ENCODE measurements at regions not wholly inside any gene's neighbourhood (a gene's known extent, or its start where the extent isn't known, plus 50 kb on each side); places are given as distances from the start of the nearest gene placed in this dataset.

DNA sequence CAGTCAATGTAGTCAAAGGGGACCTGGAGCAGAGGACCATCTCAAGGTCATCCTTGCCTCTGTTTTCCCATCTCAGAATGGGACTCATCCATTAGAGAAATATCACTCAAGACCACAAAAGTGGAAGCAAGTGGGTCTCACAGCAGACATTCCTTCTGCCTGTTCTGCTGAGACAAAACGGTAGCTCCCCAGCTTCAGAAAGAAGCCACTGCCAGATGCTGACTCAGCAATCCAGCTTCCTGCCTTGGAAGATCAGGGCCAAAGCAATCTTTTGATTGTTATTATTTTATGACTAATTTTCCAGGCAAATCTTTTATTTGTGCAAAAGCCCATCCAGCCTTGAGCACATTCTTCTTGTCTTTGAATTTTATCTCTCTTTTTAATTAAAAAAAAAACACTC lies 86.8 kb downstream of the CCT6B start:
- TF ChIP-seq, protein P1, sequence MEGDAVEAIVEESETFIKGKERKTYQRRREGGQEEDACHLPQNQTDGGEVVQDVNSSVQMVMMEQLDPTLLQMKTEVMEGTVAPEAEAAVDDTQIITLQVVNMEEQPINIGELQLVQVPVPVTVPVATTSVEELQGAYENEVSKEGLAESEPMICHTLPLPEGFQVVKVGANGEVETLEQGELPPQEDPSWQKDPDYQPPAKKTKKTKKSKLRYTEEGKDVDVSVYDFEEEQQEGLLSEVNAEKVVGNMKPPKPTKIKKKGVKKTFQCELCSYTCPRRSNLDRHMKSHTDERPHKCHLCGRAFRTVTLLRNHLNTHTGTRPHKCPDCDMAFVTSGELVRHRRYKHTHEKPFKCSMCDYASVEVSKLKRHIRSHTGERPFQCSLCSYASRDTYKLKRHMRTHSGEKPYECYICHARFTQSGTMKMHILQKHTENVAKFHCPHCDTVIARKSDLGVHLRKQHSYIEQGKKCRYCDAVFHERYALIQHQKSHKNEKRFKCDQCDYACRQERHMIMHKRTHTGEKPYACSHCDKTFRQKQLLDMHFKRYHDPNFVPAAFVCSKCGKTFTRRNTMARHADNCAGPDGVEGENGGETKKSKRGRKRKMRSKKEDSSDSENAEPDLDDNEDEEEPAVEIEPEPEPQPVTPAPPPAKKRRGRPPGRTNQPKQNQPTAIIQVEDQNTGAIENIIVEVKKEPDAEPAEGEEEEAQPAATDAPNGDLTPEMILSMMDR (IDR thresholded peaks at IDR 0.05; ENCODE audit: poor library complexity, severe bottlenecking), result no peak
- TF ChIP-seq POLR2AphosphoS5 (IDR thresholded peaks at IDR 0.05) (no peak), EZH2 (IDR thresholded peaks at IDR 0.05; ENCODE audit: borderline replicate concordance, insufficient read depth, low read length, poor library complexity, severe bottlenecking) (no peak)
- TF ChIP-seq, protein P2, sequence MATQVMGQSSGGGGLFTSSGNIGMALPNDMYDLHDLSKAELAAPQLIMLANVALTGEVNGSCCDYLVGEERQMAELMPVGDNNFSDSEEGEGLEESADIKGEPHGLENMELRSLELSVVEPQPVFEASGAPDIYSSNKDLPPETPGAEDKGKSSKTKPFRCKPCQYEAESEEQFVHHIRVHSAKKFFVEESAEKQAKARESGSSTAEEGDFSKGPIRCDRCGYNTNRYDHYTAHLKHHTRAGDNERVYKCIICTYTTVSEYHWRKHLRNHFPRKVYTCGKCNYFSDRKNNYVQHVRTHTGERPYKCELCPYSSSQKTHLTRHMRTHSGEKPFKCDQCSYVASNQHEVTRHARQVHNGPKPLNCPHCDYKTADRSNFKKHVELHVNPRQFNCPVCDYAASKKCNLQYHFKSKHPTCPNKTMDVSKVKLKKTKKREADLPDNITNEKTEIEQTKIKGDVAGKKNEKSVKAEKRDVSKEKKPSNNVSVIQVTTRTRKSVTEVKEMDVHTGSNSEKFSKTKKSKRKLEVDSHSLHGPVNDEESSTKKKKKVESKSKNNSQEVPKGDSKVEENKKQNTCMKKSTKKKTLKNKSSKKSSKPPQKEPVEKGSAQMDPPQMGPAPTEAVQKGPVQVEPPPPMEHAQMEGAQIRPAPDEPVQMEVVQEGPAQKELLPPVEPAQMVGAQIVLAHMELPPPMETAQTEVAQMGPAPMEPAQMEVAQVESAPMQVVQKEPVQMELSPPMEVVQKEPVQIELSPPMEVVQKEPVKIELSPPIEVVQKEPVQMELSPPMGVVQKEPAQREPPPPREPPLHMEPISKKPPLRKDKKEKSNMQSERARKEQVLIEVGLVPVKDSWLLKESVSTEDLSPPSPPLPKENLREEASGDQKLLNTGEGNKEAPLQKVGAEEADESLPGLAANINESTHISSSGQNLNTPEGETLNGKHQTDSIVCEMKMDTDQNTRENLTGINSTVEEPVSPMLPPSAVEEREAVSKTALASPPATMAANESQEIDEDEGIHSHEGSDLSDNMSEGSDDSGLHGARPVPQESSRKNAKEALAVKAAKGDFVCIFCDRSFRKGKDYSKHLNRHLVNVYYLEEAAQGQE (IDR thresholded peaks at IDR 0.05; ENCODE audit: borderline replicate concordance), result no peak

All from neural cell (in vitro differentiated cells).